ENCODE measurements at regions not wholly inside any gene's neighbourhood (a gene's known extent, or its start where the extent isn't known, plus 50 kb on each side); places are given as distances from the start of the nearest gene placed in this dataset.

DNA sequence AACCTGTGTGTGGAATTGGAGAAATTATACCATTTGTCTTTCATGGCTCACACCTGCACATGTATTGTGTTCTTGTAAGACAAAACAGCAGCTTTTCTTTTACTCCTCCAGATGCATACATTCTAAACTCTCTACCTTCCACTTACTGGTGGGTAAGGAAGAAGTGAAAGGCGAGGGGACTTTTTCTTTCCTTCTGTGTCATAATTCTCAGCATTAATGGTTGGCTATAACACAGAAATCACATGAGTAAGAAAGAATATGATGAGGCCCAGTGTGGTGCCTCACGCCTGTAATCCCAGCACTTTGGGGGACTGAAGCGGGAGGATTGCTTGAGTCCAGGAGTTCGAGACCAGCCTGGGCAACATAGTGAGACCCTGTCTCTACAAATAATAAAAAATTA is 57.8 kb upstream of the SHANK2 start:
- DNase-seq (ENCODE audit: low read depth): no peak

- DNase-seq (ENCODE audit: low read depth): no peak
Measured at GRCh38 chr11:71309611-71310010, 57.2 kb upstream of the SHANK2 start.

DNA sequence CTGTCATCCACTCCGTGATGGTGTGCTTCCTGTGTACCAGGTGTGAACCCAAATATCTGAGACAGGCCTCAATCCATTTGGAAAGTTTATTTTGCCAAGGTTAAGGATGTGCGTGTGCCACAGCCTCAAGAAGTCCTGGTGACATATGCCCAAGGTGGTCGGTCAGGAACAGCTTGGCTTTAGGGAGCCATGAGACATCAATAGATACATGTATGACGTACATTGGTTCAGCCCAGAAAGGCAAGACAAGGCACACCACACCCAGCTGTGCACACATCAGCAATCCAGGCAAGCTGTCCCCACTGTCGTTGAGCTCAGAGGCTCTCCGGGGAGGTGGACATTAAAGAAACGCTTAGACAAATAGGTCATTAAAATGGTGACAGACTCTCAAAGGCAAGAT is 56.8 kb upstream of the SHANK2 start:
- DNase-seq (ENCODE audit: low read depth): no peak

- no peak for DNase-seq (ENCODE audit: low read depth)
Measured at GRCh38 chr11:71307811-71308645, 55.7 kb upstream of the SHANK2 start.

DNA sequence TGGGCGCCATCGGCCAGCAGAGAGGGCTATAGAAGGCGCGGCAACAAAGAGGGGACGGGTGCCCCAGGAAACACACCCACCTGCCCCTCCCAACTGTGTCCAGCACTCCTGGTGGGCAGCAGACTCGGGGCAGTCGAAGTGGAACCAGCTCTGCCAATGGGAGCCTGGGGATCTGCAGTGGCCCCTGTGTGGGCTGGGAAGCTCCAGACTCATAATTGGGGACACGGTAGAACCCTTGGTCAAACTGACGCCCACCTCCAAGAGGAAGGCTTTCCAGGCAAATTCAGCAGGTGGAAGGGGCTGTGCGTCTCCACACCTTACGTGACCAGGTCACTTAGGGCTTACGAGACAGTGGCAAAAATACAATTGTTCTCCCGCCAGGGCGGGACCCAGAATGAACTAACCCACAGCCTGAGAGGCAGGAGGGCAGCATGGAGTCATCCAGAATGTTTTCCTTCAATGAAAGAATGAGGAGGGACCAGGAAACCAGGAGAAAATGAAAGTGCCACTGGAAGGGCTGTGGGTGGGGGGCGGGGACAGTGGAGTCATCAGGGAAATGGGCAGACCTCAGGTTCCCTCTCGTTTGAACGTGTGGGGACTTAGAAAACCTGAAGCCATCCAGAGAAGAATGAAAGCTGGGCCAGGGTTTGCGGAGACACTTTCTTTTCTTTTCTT is 53.2 kb upstream of the SHANK2 start:
- DNase-seq (ENCODE audit: low read depth): peak; percentile 19

GRCh38 chr11:71305041-71305440 is 52.7 kb upstream of the SHANK2 start:
- DNase-seq (ENCODE audit: low read depth): no peak

- no peak for DNase-seq (ENCODE audit: low read depth)
Measured at GRCh38 chr11:71304491-71304890, 52.1 kb upstream of the SHANK2 start.

GRCh38 chr11:71304045-71304444 is 51.7 kb upstream of the SHANK2 start:
- no peak for DNase-seq (ENCODE audit: low read depth)

DNA sequence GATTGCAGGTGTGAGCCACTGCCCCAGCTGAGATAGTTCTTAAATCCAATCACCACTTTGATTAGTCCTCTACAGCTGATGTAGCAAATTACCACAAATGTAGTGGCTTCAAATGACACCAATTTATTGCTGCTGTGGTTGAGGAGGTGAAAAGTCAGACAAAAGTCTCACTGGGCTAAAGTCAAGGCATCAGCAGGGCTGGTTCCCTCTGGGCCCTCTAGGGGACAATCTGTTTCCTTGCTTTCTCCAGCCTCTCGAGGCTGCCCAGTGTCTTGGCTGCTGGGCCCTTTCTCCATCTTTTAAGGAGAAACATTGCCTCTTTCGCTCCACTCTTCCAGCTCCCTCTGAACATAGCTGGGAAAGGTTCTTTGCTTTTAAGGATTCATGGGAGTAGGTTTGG is 50.5 kb upstream of the SHANK2 start:
- no peak for DNase-seq (ENCODE audit: low read depth)

GRCh38 chr11:71302534-71302909 is 50.1 kb upstream of the SHANK2 start:
- no peak for DNase-seq (ENCODE audit: low read depth)
